IPS-18a (cell line): ENCODE measurements at regions not wholly inside any gene's neighbourhood (a gene's known extent, or its start where the extent isn't known, plus 50 kb on each side); places are given as distances from the start of the nearest gene placed in this dataset.
A peak's percentile ranks its signal among the peaks of the same experiment; 100 is the strongest.

ENCODE experiments used
- H3K27ac ChIP-seq: one replicate; pipeline ENCODE4 v1.5.1; 2013; ENCODE audit warnings: low read length
- H3K27me3 ChIP-seq: one replicate; pipeline ENCODE4 v1.6.1; 2013; ENCODE audit warnings: mild to moderate bottlenecking, low read length; ENCODE audit not compliant: control insufficient read depth, insufficient read depth
- H3K36me3 ChIP-seq: one replicate; pipeline ENCODE4 v1.6.1; 2013; ENCODE audit warnings: low read depth, low read length; ENCODE audit not compliant: control insufficient read depth
- H3K4me1 ChIP-seq: one replicate; pipeline ENCODE4 v1.6.1; 2013; ENCODE audit warnings: low read depth, low read length; ENCODE audit not compliant: control insufficient read depth
- H3K4me3 ChIP-seq: one replicate; pipeline ENCODE4 v1.5.1; 2013; ENCODE audit warnings: low read length
- H3K9ac ChIP-seq: one replicate; pipeline ENCODE4 v1.6.1; 2013; ENCODE audit warnings: mild to moderate bottlenecking, low read length, moderate library complexity
- H3K9me3 ChIP-seq: one replicate; pipeline ENCODE4 v1.6.1; 2013; ENCODE audit warnings: low read depth, low read length; ENCODE audit not compliant: control insufficient read depth

DNA sequence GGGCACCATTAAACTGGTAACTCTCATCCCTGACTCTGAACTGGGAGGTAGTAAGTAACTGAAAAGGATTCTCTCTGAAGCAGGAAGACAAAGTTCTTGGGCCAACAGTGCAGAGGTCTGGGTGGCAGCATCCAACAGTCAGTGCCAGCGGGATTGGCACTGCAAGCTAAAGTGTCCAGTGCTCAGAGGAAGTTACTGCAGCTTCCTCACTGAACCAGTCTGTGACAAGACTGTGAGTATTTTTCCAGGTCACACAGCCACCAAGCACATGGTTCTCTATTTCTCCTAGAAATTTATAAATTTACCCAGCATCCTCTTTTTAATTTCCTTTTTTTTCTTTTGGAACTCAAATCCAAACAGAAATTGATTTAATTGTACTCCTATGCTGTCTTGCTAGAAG is 81.6 kb upstream of the FAR2 start:
- H3K4me1 ChIP-seq = peaks cover 26% of the 10 kb centered on the region
- H3K27me3 ChIP-seq = no peaks in the 10 kb centered on the region
- H3K27ac ChIP-seq = no peak overlapping the region
- H3K4me3 ChIP-seq = no peak overlapping the region
- H3K9ac ChIP-seq = no peak overlapping the region
- H3K36me3 ChIP-seq = no peaks in the 10 kb centered on the region
- no peaks in the 10 kb centered on the region for H3K9me3 ChIP-seq

DNA sequence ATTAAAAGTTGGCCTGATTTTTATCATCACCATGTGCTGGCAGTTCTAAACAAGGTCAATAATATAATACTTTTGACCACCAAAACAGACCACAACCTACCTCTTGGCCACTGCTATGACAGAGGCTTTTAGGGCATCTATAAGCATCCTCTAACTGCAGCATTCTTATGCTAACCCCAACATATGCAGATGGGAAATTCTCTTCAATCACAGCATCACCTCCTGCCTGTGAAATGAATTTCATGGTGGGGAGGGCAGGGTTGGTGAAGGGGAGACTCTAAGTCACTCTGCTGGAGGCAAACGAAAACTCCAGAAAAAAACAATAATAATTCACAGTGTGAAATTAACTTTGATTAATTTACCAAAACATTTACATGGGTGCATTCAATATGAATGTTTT is 78.8 kb upstream of the FAR2 start:
- Histone ChIP-seq H3K27me3 (no peaks in the 10 kb centered on the region), H3K4me1 (peaks cover 39% of the 10 kb centered on the region), H3K36me3 (no peaks in the 10 kb centered on the region), H3K9me3 (no peaks in the 10 kb centered on the region), H3K27ac (no peak overlapping the region), H3K4me3 (peak overlapping the region; percentile 1), H3K9ac (no peak overlapping the region)

DNA sequence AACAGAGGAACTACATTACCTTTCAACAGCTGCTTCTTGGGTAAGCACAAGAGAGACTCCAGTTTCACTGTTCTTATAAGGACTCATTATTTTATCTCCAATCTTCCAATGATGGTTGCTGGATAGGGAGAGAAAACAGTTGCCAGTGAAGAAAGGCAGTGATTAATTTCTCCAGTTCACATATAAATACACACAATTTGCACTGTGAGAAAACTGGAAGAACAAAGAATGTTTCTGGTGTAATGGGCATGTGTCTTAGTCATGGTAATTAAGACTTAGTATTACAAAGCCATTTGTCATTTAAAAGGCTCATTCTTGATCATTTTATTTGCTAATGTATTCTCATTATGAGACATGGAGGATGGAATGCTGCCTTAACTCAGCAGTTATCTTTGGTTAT is 78.0 kb upstream of the FAR2 start:
- Histone ChIP-seq H3K27ac (peak overlapping the region; percentile 70), H3K9me3 (no peaks in the 10 kb centered on the region), H3K4me1 (peaks cover 39% of the 10 kb centered on the region), H3K9ac (no peak overlapping the region), H3K27me3 (no peaks in the 10 kb centered on the region), H3K36me3 (no peaks in the 10 kb centered on the region), H3K4me3 (peak overlapping the region; percentile 42)

DNA sequence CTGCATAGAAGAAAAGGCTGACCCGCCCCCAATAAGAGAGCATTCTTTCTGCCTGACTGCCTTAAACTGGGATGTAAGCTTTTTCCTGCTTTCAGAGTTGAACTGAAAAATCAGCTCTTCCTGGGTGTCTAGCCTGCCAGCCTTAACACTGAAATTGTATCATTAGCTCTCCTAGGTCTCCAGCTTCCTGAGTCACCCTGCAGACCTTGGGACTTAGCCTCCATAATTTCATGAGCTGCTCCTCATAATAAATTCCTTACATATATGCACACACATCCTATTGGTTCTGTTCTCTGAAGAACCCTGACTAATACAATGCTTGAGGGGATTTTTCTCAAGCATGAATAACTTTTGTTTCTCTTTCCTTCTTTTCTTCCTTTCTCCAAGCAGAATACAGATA is 76.4 kb upstream of the FAR2 start:
- Histone ChIP-seq H3K4me3 (no peak overlapping the region), H3K4me1 (peaks cover 39% of the 10 kb centered on the region), H3K9me3 (no peaks in the 10 kb centered on the region), H3K9ac (no peak overlapping the region), H3K27ac (no peak overlapping the region), H3K36me3 (no peaks in the 10 kb centered on the region), H3K27me3 (no peaks in the 10 kb centered on the region)

DNA sequence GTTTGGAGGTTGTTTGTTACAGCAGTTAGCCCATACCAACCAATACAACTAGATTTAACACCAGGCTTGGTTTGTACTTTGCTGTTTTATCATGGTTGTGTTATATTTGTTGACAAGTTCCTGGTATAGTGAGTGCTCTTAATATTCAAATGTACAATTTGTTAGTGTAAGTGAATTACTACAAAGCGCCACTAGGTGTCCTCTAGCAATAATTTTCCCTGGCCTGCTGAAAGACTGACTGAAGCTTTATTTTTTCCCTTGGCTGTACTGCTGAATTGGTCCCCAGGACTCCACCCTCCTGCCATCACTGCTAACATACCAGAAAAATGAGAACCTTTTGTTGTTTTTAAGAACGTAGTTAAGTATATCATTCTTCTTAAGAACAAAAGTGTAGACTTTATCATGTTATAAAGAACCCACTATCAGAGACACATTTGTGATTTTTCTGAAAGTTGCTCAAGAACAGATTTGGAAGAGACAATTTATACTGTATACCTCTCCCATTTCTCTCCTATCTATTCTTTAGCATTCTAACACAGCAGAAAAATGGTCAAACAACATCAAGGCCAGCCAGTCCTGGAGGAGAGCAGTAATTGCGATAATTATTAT is 75.3 kb upstream of the FAR2 start:
- Histone ChIP-seq H3K9me3 (no peaks in the 10 kb centered on the region), H3K4me3 (no peak overlapping the region), H3K27ac (no peak overlapping the region), H3K9ac (no peak overlapping the region), H3K4me1 (peaks cover 39% of the 10 kb centered on the region), H3K27me3 (no peaks in the 10 kb centered on the region), H3K36me3 (no peaks in the 10 kb centered on the region)

DNA sequence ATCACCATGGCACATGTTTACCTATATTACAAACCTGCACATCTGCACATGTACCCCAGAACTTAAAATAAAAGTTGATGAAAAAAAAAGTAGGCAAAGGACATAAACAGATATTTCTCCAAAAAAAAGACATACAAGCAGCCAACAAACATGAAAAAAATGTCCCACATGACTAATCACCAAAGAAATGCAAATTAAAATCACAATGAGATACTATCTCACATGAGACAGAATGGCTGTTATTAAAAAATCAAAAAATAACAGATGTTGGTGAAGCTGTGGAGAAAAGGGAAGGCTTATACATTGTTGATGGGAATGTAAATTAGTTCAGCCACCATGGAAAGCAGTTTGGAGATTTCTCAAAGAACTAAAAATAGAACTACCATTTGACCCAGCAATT is 68.0 kb upstream of the FAR2 start:
- H3K4me1 ChIP-seq = no peaks in the 10 kb centered on the region
- no peak overlapping the region for H3K9ac ChIP-seq
- no peaks in the 10 kb centered on the region for H3K27me3 ChIP-seq
- H3K36me3 ChIP-seq = no peaks in the 10 kb centered on the region
- no peak overlapping the region for H3K27ac ChIP-seq
- no peaks in the 10 kb centered on the region for H3K9me3 ChIP-seq
- no peak overlapping the region for H3K4me3 ChIP-seq

DNA sequence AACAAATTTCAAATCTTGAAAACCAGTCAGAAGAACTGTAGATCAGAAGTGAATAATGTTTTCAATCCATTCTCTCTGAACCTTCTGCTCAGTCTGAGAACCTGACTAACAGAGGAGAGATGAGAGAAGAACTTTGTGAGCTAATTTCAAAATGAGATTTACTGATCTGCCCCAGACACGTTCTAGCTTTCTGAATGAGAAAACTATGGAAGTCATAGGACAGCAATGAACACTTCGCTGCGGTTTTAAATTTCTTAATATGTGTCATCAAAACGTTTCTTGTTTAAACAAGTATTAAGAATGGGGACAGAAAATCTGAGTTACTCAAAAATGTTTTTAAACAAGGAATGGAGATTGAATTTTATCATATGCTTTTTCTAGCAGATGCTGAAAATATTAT is 66.6 kb upstream of the FAR2 start:
- H3K27ac ChIP-seq = no peak overlapping the region
- no peaks in the 10 kb centered on the region for H3K4me1 ChIP-seq
- H3K36me3 ChIP-seq = no peaks in the 10 kb centered on the region
- no peaks in the 10 kb centered on the region for H3K9me3 ChIP-seq
- no peak overlapping the region for H3K4me3 ChIP-seq
- H3K9ac ChIP-seq = no peak overlapping the region
- H3K27me3 ChIP-seq = no peaks in the 10 kb centered on the region

DNA sequence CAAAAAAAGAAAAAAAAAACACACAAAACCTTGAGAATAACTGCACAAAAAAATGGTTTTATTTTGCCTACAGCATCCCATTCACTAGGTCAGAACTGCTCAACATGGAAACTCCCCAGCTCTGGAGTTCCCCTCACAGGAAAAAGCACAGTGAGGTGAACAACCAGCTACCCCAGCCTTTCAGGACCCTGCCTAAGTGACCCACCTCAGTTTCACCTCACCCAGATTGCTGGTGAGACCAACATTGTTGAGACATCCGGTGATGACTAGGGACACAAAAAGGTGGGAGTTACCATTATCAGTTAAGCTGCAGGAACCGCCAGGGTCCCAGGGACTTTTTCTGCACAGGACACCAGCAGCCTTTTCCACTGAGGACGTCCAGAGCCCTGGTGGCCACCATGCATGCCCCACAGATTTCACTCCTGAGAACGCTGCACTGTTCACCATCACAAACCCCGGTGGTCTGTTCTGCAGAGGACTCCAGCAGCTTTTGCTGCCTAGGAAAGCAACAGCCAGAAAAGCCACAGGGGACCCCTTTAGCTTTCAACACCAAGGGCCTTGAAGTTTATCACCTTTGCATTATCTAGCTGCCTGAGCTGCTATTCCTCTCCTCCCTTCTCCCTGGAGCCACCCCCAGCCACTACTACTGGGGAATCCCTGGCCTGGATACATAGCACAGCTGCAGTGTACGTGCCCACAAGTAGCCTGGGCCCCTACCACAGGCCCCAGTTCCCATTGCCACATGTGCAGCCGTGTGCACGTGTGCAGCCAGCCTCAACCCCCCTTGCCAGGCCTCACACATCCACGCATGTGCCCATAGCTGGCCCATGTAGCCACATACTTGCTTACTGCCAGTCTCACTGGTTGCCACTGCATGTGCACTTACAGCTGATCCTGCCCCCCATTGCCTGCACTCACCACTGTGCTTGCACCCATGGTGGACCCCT is 62.5 kb upstream of the FAR2 start:
- Histone ChIP-seq H3K27ac (no peak overlapping the region), H3K9me3 (no peaks in the 10 kb centered on the region), H3K27me3 (no peaks in the 10 kb centered on the region)

DNA sequence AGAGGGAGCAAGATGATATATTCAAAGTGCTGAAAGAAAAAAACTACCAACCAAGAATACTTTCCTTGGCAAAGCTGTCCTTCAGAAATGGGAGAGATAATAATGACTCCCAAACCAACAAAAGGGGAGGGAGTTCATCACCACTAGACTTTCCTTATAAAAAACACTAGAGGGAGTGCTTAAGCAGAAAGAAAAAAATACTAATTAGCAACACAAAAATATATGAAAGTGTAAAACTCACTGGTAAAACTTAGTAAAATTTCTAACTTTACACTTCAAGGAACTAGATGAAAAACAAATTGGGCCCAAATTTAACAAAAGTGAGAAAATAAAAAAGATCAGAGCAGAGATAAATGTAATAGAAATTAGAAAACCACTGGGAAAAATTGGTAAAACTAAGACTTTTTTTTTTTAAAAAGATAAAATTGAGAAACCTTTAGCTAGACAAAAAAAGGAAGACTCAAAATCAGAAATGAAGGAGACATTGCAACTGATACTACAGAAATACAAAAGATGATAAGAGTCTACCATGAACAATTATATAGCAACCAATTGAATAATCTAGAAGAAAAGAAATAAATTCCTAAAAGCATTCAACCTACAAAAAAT is 60.4 kb upstream of the FAR2 start:
- no peaks in the 10 kb centered on the region for H3K27me3 ChIP-seq
- no peak overlapping the region for H3K27ac ChIP-seq
- H3K9me3 ChIP-seq = peaks cover 7% of the 10 kb centered on the region
- H3K9ac ChIP-seq = no peak overlapping the region
- no peaks in the 10 kb centered on the region for H3K36me3 ChIP-seq
- no peak overlapping the region for H3K4me3 ChIP-seq
- H3K4me1 ChIP-seq = no peaks in the 10 kb centered on the region

More for the DNA sequence above, 62.5 kb upstream of the FAR2 start:
- H3K4me3 ChIP-seq = no peak overlapping the region
- H3K4me1 ChIP-seq = no peaks in the 10 kb centered on the region
- no peak overlapping the region for H3K9ac ChIP-seq
- no peaks in the 10 kb centered on the region for H3K36me3 ChIP-seq
